ENCODE measurements at regions not wholly inside any gene's neighbourhood (a gene's known extent, or its start where the extent isn't known, plus 50 kb on each side); places are given as distances from the start of the nearest gene placed in this dataset.

DNA sequence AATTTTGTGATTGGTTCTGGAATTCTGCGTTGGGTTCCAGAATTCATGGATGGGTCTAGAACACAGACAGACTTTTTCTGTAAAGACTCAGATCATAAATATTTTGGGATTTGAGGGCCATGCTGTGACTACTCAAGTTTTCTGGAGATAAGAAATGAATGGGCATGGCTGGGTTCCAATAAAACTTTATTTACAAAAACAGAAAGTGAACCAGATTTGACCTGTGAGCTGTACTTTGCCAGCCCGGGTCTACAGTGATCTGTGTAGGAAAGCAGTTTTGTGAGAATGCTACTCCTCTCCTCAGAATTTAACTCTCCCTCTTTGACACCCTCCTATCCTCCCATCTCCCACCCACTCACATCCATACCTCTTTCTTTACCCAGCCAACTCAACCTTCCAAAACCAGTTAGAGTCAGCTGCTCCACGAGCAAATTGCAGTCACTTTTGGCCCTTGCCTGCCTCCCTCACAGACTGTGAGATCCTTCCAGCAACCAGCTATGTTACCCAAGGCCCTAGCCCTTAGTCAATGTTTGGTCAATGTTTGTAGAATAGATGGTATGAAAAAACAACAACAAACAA lies 312.8 kb upstream of the ZMIZ1 start:
- no peak for DNase-seq (ENCODE audit: low spot score)

DNA sequence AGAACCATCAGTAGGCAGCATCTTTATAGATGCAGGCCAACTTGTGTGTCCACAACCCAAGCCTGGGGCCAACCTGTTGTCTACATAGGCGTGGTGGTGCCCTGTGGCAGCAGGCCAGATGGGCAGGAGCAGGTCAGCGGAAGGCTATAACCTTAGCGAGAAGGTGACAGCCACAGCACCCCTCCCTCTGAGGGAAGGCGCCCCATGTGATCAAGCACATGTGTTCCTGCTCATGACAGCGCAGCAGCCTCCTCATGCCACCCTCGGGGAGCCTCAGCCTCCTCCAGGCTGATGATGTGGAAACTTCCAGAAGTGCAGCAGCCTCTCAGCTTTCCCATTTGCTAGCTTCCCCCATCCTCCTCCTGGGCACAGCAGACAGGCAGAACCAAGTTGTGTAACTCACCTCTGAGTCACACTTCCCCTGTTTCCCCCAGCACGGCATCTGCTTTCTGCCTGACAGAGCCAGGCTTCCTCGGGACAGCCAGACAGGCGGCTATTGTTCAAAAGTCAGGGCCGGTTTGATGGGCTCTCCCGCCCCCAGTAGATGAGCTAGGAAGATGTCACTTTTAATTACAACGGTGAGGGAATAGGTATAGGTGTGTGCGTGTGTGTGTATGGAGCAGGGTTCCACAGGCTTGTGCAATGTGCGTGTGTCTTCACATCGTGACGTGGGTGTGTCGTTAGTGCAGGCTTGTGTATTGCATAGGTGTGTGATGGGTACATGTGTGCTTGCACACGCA lies 312.0 kb upstream of the ZMIZ1 start:
- peak; percentile 97 for DNase-seq (ENCODE audit: low spot score)

DNA sequence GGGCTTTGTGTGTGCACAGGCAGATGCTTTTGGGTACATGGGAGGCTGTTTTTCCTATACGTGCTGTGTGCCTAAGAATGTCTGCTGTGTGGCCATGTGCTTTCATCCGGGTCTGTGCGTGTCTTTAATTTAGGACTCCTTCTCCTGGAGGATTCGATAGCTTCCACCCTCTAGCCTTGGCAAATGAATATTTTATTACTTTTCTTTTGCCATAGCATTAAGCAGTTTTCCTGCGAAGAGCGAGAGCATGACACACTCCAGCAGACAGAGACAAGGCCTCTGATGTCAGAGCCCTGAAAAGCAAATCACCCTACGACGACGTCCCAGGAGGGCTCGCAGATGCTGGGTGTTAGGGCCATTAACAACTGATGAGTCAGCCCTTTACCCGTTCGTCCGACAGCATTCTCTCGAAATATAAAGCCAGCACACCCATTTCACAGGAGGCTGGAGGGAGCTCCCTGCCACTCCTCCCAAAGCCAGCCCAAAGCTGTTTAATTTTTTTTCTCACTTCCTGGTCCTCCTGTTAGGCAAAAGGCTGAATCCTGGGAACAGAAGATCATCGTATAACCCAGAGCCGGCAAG lies 311.3 kb upstream of the ZMIZ1 start:
- peak; percentile 64 for DNase-seq (ENCODE audit: low spot score)

DNA sequence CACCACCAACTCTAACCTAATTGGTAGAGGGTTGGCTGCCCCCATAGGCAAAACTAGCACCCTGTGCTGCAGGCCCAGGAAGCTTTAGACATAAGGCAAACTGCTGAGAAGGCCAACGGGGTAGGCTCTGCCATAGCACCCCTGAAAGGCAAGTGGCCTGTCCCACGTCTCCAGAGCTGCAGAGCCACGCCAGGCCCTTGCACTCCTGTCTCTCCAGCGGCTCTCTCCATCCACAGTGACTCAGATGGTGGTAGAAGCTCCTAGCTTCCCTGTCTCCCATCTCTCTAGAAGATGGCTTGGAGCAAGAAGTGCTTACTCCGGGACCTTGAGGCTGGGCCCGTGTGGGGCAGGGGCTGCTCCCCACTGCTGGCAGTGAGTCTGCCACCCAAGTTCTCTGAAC lies 310.6 kb upstream of the ZMIZ1 start:
- DNase-seq (ENCODE audit: low spot score) = no peak

DNA sequence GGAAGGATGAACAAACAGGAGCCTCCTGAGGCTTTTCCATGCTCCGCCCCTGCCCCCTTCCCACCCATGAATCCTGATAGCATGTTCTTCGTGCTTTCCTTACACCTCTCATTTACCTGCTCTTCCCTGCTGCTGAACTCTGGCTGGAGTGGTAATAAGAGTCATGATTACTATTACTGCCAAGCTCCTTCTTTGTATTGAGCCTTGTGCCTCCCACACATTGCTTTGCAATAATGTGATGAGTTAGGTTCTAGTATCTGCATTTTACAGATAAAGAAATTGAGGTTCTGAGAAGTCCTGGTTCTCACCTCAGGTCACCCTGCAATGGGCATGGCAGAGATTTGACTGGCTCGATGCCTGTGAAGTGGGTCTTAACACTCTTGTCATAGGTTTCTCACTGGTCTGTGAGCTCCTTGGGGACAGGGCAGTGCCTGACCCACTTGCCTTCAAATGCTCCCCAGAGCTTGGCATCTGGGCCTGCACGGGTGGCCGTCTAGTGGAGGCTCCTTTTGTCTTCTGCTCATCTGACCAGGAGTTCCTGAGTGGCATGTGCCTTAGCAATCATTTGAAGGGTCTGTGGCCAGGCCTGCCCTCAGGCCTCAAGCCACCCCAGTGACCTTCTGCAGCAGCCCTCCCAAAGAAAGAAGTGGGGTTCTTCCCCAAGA lies 309.2 kb upstream of the ZMIZ1 start:
- DNase-seq (ENCODE audit: low spot score) = no peak

DNA sequence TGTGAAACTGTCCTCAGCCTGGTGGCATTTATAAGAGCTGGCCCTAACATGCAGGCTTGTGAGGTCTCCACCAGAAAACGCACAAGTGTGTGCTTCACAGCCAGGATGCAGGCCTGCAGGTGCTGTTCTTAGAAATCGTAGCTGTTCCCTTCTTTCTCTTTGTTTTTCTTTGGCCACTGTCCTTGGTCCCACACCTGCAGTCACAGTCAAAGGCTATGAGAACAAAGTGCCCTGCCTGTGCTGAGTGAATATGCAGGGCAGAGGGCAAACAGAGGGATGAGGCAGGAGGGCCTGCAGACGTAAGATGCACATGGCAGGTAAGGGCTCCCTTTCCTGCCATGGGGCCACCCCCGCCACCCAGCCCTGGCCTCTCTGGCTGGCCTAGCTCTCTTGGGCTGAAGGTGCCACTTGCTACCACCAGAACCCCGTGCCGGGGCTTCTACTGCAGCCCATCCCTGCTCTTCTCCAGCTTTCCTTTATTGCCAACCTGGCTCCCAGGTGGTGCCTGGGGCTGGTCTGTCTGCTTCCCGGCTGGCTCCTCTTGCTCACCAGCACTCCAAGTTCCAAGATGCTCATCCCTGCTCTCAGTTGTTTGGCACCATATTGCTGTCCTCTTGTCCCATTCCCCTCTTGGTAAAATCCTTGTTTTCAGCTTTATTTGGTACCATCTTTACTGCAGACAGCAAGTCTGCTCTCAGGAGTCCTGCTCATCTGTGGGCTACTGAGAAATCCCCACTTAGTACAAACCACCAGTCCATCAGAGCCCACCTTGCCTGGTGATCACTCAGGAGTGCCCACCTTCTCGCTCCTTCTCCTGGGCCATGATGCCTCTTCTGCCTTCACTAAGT lies 308.1 kb upstream of the ZMIZ1 start:
- DNase-seq (ENCODE audit: low spot score) = no peak

DNA sequence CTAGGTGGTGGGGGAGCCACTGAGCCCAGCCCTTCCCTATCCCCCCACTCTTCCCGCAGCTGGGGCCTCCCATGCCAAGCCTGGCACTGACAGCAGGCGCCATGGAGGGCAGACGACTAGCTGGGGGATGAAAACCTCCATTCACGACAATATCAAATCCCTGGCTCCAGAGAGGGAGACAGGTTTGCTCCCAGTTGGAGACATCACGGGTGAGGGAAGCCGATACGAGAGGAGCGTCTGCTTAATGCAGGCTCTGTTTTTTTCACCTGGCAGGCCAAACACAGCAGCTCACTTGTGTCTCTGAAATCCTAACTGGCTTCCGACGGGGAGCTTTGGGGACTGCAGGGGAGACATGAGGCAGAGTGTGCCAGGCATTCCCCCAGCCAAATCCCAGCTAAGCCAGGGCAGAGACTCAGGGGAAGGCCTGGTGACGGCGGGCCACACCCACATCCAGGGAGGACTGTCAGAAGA lies 307.4 kb upstream of the ZMIZ1 start:
- DNase-seq (ENCODE audit: low spot score) = no peak

DNA sequence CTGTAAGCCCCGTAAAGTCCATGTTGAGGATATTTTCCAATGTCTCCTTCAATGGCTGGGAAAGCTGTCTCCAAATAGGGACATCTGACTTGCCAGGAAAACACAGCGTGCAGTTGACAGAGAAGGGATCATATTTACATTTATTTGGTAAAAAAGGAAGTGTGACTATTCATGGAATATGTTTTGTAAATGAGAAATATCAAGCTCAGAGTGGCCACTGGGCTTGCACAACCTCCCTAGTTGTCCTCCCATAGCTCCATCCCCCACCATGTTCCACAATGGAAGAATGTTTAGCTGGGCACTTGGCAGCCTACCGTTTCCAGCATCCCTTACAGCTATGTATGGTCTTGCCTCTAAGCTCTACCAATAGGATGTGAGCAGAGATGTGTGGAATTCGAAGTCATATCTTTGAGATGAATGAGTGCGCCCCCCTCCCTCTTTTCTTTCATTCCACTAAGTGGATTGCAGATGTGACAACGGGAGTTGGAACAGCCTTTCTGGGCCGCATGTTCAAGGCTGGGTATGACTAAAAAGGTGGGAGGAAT lies 306.6 kb upstream of the ZMIZ1 start:
- no peak for DNase-seq (ENCODE audit: low spot score)

DNA sequence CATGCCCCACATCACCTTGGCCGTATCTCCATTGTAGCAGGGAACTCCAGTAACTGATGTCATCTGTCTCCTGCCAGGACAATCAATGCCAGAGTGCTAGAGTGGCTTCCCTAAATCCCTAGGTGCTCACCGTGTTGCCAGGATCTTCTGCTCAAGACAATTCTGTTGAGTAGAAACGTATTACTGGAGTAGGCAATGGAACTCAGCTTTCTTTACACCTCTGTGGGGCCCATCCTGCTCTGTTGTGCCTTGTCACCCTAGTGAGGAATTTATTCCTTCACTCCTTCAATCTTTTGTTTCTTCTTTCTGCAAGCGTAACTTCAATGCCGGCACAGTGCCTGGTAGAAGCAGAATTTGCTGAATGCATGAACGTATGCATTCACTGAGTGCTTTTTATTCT lies 305.5 kb upstream of the ZMIZ1 start:
- DNase-seq (ENCODE audit: low spot score) = no peak

DNA sequence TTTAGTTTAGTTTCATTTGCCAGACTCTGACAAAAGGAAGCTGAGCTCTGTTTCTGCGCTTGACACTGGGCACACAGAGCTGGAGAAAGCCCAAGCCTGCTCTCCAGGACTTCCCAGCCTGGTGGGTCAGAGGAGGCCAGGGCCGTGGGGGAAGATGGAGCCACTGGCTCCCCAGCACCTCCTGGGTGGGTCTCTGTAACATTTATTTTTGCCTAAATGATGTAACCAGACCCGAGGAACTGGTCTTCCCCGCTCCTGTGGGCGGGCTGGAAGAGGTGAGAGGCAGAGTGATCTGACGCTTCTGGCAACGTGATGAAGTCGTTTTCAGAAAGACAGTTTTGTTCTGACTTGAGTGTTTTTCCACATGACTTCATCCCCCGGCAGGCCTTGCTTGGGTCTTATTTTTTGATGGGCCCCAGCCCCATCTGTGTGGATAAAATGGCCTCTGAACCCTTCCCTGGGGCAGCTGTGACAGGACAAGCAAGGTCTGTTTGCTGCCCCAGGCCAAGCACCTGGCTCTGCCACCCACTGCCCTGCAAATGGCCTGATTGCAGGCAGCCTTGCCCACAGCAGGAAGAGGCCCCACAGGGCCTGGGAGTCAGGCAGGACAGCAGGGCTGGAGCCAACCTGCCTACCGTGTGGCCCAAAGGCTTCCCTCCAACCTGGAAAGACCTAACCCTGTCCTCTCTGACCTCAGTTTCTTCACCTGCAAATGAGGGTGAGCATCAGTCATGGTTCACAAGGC lies 304.9 kb upstream of the ZMIZ1 start:
- no peak for DNase-seq (ENCODE audit: low spot score)

DNA sequence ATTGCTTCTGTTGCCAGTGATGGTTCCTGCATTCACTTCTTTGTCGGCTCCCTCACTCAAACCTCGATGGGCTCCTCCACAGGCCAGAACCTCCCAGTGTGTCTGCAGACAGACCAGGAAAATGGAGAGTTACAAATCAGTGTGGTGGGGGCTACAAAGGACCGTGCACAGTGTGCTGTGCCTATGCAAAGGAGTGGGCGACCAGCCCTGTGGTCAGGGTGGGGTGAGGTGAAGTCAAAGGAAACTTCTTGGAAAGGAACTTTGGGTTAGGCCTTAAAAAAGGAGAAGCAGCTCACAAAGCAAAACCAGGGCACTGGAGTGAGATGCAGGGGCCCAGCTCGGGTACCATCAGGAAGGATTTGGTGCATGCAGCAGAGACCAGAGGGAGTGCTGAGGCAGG lies 304.3 kb upstream of the ZMIZ1 start:
- DNase-seq (ENCODE audit: low spot score) = no peak

DNA sequence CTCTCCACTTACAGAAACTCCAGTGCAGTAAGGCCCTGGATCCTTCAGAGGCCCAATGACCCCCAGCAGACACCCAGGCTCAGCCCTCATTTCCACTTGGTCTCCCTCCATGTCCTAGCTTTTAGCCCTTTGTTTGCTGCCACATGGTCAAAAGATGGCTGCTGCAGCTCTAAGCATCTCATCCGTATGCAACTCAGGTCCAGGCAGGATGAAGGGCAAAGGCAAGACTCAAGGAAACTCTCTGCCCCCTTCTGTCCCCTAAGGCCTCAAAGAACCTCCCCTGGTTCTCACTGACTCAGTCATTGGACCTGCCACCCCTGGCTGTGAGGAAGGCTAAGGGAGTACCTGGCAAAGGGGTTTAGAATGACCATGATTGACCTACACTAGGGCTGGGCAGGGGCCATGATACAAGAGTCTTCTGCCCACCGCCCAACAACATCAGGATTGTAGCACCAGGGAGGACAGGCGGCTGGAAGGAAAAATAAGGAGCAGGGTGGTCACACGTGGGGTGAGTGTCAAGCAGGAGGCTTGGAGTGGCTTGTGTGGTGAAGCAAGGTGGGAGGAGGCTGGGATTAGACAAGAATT lies 303.8 kb upstream of the ZMIZ1 start:
- no peak for DNase-seq (ENCODE audit: low spot score)

DNA sequence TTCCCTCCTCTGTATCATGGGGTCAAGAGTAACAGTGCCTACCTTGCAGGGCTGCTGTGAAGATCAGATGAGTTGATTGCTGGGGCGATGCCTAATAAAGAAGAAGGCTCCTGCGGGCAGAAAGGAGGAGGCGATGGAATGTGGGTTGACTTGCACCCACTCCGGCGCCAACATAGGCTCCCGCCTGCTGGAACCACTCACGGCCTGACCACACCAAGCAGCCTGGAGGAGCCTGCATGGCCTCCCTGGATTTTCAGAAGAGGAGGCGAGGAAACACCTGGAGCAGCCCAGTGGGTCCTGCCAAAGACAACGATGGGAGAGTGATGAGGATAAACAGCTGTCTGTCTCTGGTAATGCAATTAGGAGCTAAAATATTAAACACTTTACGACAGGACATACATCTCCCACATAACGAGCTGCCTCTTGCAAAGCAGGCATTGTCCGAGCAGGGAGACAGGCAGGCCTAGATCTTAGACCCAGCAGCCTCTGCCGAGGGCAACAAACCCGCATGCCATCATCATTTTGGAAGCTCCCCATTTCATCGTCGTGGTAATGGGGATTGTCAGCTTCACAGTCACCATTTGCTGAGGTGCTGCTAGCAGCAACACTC lies 302.9 kb upstream of the ZMIZ1 start:
- no peak for DNase-seq (ENCODE audit: low spot score)

DNA sequence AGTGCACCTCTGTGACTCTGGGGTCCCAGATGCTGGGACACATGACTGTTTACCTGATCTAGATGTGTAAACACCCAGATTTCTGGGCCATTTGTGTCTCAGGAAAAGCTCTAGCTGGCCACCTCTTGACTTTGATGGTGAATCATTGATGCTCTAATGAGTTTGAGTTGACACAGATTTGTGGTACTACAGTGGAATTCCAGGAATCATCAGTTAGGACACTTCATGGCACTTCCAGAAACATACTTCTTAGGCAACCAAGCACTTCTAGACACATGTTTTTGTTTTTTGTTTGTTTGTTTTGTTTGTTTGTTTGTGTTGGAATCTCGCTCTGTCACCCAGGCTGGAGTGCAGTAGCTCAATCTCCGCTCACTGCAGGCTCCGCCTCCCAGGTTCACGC lies 302.2 kb upstream of the ZMIZ1 start:
- no peak for DNase-seq (ENCODE audit: low spot score)

DNA sequence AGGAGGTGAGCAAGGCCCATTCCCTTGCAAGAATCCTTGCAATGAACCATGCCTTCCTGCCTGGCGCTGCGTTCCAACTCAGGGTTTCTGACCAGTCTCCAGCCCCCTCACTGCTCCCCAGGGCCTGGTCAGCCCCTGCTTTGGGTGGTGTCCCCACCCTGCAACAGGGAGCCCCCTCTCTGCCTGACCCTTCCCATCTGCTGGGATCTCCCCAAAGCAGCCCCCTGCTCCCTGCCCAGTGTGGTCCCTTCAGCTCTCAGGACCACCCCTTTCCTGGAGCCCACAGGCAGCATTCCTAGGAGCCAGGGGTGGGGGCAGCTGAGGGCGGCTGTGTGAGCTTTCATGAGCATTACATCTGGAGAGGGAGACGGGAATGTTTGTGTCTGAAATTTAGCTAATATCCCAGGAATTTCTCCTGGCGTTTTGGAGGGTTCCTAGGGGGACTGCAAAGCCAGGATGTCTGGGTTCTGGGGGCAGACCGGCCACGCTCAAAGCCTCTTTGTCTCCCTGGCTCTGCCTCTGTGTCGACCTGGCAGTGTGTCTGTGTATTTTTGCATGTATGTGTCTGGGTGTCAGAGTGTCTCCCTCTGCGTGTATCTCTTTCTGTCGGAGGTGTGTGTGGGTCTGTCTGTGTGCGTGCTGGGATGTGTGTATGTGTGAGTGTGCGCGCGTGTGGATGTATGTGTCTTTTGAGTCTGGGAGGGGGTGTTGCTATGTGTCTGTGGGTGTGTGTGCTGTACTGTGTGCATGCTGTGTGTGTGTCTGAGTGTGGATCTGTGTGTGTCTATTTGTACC lies 300.5 kb upstream of the ZMIZ1 start:
- no peak for DNase-seq (ENCODE audit: low spot score)

DNA sequence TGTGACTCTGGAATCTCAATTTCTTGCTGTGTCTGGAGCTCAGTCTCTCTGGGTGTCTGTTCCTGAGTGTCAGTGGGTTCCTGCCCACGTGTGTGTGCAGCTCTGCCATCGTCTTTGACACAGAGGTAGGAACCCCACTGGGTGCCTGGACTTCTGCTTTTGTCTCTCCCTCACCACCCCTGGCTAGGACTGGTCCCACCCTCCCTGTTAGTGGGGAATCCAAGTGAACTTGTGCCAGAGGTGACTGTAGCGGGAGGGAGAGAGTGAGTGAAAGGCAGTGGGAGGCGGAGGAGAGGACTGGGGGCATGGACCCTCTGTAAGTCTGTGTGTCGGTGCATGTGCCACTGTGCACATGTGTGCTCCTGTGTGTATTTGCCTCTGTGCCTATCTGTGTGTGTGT lies 299.9 kb upstream of the ZMIZ1 start:
- no peak for DNase-seq (ENCODE audit: low spot score)

DNA sequence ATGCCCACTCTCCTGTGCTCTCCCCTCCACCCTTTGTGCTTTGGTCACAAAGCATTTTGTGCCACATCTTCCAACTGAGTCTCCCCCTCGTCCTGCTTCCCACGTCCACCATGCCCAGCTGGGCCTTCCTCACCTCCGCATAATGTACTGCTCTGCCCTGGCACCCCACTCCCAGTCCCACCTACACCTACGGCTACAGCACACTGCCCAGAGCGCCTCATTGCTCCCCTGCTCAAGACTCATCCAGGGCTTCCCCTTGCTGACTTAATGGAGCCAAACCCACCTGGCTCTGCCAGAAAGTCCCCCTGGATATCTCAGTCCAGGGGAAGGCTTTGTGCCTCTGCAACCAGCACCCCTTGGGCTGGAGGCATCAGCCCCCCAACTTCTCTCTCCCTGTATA lies 299.2 kb upstream of the ZMIZ1 start:
- DNase-seq (ENCODE audit: low spot score) = no peak

DNA sequence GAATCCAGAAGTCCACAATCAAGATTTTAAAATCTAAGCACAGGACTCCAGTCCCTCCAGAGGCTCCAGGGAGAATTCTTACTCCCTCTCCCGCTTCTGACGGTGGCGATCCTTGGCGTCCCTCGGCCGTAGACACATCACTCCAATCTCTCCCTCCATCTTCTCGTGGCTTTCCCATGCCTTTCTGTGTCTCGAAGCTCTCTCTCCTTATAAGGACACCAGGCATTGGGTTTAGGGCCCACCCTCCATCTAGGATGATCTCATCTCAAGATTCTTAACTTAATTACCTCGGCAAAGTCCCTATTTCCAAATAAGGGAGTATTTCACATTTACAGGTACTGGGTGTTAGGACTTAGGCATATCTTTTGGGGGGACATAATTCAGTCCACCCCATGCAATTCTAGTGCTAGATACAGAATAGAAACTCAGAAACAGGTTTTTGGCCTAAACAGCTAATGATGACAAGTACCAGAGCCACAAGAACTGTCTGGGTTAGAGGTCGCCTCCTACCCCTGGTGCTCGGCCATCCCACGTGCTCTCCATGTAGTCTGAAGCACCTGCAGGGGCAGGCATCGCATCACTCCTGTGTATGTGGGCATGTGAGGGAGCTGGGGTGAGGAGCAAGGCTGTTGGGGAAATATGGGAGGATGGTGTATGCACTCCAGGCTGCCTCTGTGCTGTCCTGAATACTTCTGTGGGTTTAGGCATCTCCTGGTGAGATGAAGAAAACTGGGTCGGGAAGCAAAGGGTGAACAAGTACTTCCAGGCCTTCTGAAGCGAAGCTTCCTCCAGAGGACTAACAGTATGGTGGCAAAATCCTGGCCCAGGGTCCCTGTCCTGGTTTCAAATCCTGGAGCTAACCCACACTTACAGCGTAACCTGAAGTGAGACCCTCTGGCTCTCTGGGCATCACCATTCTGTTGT lies 298.3 kb upstream of the ZMIZ1 start:
- peak; percentile 57 for DNase-seq (ENCODE audit: low spot score)

Data from H4 (cell line).